ENCODE measurements at regions not wholly inside any gene's neighbourhood (a gene's known extent, or its start where the extent isn't known, plus 50 kb on each side); places are given as distances from the start of the nearest gene placed in this dataset.

GRCh38 chr16:85412911-85413520 lies 200.1 kb upstream of the GSE1 start:
- no peak for TF ChIP-seq POLR2A (IDR thresholded peaks at IDR 0.05)
- no peak for TF ChIP-seq CTCF (IDR thresholded peaks at IDR 0.05)
